GM20000 (cell line): ENCODE measurements at regions not wholly inside any gene's neighbourhood (a gene's known extent, or its start where the extent isn't known, plus 50 kb on each side); places are given as distances from the start of the nearest gene placed in this dataset.

ENCODE experiments used
- DNase-seq: peaks from one replicate; pipeline ENCODE4 v3.0.0; 2012; ENCODE audit warnings: low spot score
- TF ChIP-seq, protein P1 (sequence below): IDR thresholded peaks from 2 replicates; pipeline ENCODE4 v1.5.1; 2012; ENCODE audit warnings: mild to moderate bottlenecking, control low read depth; ENCODE audit errors: extremely low read depth, missing control alignments

DNA sequence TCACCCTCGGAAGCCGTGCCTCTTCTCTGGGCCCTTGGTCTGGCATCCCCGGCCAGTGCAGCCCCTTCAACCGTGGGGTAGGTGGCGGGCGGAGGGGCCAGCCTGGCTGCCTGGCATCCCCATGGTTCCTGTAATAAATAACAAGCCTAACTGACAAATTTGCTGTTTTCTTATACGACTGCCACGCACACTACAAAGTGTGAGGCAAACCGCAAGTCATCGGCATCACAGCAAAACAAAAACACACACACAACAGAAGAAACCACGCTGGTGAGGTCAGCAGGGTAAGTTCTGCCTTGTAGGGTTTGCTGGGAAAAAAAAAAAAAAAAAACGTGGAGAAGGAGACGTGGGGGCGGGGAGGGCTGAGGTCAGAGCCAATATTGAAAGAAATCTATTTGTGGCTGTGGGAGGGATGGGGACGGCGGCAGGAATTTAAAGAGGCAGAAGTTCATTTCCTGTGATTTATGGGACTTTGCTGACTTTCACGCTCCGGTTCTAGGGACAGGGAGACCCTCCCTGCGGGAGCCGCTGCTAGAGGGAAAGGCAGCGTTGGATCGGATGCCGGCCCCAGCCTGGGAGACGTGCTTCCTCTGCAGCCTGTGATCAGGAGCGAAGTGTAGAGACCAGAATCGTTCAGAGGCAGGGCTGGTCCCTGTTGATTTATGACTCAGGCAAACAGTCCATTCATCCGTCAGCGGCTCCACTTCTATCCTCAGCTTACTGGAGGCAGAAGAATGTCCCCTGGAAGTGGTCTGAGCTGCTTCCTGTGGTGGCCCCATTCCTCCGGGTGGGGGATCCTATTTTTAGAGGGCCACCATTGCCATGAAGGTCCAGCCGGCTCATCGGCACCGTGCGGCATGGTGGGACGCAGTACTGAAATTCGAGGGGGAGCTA, 162.8 kb downstream of the FOXL1 start:
- no peak for DNase-seq
- TF ChIP-seq, protein P1, sequence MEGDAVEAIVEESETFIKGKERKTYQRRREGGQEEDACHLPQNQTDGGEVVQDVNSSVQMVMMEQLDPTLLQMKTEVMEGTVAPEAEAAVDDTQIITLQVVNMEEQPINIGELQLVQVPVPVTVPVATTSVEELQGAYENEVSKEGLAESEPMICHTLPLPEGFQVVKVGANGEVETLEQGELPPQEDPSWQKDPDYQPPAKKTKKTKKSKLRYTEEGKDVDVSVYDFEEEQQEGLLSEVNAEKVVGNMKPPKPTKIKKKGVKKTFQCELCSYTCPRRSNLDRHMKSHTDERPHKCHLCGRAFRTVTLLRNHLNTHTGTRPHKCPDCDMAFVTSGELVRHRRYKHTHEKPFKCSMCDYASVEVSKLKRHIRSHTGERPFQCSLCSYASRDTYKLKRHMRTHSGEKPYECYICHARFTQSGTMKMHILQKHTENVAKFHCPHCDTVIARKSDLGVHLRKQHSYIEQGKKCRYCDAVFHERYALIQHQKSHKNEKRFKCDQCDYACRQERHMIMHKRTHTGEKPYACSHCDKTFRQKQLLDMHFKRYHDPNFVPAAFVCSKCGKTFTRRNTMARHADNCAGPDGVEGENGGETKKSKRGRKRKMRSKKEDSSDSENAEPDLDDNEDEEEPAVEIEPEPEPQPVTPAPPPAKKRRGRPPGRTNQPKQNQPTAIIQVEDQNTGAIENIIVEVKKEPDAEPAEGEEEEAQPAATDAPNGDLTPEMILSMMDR, result no peak

DNA sequence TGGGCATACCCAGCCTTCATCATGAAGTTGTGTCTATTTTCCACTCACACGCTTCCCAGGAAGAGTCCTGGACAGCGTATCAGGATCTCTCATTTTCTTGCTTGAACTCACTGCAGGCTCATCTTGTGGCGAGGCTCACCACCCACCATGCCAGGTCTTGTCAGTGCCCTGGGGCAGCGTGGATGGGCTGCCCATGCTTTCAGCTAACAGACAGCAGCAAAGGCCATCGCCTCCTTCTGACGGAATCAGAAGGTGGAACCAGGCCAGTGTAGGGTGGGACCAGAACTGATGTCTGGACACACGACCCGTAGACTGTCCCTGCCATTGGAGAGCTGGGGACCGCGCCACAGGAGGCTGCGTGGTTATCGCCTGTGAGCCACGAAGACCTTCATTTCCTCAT, 169.4 kb downstream of the FOXL1 start:
- DNase-seq, result no peak
- TF ChIP-seq, protein P1, result no peak

DNA sequence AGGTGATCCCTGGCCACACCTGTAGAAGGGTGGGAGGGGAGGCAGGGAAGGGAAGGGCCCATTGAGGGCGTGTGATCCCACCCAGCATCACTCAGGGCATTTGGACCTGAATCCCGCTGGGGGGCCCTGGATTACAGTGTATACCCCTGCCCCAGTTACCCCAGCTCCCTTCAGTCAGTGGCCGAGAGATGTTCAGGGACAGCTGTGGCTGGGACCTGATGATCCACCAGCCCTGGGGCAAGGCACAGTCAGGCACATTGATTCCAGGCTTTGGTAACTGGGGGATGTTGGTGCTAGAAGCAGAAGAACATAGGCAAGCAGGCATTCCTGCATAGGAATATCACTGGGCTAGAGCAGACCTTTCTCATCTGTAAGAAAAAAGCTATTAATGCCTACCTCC, 170.3 kb downstream of the FOXL1 start:
- TF ChIP-seq, protein P1, result no peak
- DNase-seq, result no peak

DNA sequence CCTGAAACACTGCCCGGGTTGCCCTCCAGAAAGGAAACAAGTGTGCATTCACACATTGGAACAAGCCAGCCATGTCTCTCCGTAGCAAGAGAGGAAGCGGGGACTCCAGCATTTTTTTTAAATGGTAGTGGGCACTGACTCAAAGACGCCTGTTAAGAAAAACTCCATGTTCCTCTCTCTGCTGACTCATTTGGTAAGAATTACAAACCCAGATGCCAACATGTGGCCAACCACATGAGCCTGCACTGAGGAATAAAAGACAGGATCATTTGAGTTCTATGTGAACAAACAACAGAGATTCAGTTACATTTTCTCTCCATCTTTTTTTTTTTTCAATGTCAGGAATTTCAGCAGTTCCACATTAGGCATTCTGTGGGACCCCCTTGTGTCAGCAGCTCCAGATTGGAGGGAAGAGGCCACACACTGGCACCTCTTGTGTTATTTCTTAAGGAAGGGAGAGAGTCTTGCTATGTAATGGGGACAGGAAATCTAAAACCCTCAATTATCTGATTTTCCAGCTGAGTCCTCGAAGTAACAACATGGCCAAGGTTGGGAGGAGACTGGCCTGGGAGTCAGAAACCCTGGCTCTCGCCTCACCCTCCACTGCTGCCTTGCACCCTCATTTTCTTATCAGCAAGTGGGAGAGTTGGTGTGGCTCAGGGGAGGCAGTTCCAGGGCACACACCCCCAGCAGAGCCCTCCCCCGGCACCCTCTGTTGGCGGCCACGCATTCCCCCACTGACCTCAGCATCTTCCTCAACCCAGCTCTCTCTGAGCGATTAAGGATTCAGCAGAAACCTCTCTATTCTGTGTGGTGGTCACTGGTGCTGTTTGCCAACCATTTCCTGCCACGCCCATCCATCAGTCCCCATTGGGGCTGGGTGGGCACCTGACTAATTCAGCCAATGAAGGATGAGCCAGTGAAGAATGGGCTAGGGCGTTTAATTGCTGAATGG, 173.0 kb downstream of the FOXL1 start:
- TF ChIP-seq, protein P1, result no peak
- DNase-seq, result no peak

DNA sequence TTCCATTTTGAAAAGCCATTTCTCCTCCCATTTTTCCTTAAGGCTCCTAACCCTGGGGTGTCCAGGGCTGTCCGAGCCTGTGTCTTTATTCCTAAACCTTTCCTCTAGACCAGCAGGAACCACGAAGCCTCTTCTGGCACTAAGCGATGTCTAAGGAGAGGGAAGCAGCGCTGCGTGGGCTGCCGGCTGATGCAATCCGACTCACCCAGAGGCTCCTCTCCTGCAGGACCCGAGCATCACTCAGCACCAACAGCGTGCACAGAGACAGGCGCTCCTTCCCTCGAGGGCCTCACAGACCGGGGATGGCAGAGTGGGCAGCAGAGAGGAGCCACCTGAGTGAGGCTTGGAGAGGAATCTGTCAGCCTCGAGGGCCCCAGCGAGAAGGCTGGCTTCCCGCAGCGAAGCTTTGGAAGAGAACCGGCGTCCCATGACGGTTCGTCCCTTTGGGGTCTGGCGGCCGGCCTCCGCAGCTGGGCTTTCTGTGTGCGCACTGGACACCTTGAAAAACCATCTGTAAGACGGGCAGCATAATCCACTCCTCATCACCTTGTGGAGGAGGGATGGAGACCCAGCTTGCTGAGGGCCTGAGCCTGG, 174.3 kb downstream of the FOXL1 start:
- DNase-seq, result no peak
- TF ChIP-seq, protein P1, result no peak

DNA sequence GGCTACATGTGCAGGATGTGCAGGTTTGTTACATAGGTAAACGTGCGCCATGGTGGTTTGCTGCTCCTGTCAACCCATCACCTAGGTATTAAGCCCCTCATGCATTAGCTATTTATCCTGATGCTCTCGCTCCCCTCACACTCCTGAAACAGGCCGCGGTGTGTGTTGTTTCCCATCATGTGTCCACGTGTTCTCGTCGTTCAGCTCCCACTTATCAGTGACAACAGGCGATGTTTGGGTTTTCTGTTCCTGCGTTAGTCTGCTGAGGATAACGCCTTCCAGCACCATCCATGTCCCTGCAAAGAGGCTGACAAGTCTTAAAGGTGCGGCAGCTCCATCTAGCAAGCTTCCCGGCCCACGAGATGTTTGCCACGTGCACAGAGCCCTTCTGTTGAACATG, 175.1 kb downstream of the FOXL1 start:
- TF ChIP-seq, protein P1, result no peak

More for the DNA sequence above, 175.1 kb downstream of the FOXL1 start:
- DNase-seq, result no peak
